Esophagus squamous epithelium (tissue), 5 donors: ENCODE measurements at regions not wholly inside any gene's neighbourhood (a gene's known extent, or its start where the extent isn't known, plus 50 kb on each side); places are given as distances from the start of the nearest gene placed in this dataset.

Source experiments
- DNase-seq: peaks from one replicate; lab custom pipeline; 2025; lab: John Stamatoyannopoulos, UW
- H3K27ac ChIP-seq, 4 donors: fragments of 200-600 bp; sonication (generic); one replicate each; pipeline ENCODE4 v1.5.1; 2016 to 2019; ENCODE audit warnings: mild to moderate bottlenecking in 1 of 4
- H3K27me3 ChIP-seq, 4 donors: fragments of 200-600 bp; sonication (generic); 1 replicate in 3 of 4; 2 replicates in 1 of 4; pipeline versions ENCODE4 v1.5.1 to v1.6.0; 2017 to 2021; ENCODE audit warnings: antibody characterized with exemption in 1 of 4
- H3K36me3 ChIP-seq, 3 donors: fragments of 200-600 bp; sonication (generic); one replicate each; pipeline ENCODE4 v1.5.1; 2016 to 2019
- H3K4me1 ChIP-seq, 3 donors: fragments of 200-600 bp; sonication (generic); one replicate each; pipeline ENCODE4 v1.5.1; 2017 to 2019
- H3K4me3 ChIP-seq, 4 donors: fragments of 200-600 bp; sonication (generic); 1 replicate in 3 of 4; 2 replicates in 1 of 4; pipeline ENCODE4 v1.5.1; 2016 to 2019; ENCODE audit warnings: mild to moderate bottlenecking in 2 of 4, moderate library complexity in 1 of 4
- H3K9me3 ChIP-seq, 3 donors: fragments of 200-600 bp; sonication (generic); one replicate each; pipeline ENCODE4 v1.5.1; 2016 to 2019
- POLR2A ChIP-seq, 4 donors: fragments of 450-650 bp; IDR thresholded peaks; one replicate each; pipeline ENCODE4 v1.6.1; 2017; ENCODE audit warnings: antibody characterized with exemption in 4 of 4, mild to moderate bottlenecking in 4 of 4, moderate library complexity in 3 of 4
- WGBS, 2 donors: methylation state at CpG; one replicate each; pipeline ENCODE4 v1.1.5; 2018; 5-methylcytosine and 5-hydroxymethylcytosine counted together
- intact Hi-C: fragments of 100-400 bp; cut with DNase I; formaldehyde crosslinking; loops from one replicate; pipeline ENCODE4 v1.15.0; 2022
- TF ChIP-seq, protein P1 (sequence below), 6 experiments: fragments of 450-650 bp in 4 of 6; fragments of 200-600 bp in 2 of 6; sonication (generic) in 2 of 6; IDR thresholded peaks; one replicate each; pipeline ENCODE4 v1.5.1; 2016 to 2019; ENCODE audit warnings: antibody characterized with exemption in 6 of 6, mild to moderate bottlenecking in 4 of 6, moderate library complexity in 4 of 6
- donor health status: DM: yes; HTN: yes; CAD: no.

DNA sequence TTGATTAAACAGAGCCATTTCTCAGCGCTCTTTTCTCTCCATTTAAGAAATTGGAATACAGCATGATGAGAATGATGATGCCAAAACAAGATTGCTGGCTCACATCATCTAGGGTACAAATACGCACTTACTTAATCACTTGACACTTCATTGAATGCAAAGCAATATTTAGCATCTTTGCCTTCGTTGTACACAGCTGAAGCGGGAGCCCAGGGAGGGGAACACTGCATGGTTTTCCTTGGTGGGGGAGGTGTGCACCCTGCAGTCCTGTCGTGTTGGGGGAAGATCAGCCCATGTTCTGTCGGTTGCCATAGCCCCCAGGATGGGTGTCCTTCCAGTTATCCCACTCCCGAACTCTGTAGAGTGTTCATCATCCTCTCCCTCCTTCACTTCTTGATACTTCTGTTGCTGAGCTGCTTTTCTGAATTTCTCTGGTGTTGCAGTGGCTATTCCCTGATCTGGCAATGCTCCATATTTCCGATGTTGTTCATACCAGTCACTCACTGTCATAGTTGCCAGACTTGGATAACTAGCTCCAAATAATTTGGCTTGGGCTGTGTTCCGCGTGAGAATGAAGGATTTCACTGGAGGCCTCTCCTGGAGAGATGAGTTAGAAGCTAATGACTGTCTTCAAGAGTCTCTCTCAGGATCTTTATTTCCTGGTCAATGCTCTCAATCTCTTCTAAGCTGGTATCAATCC lies 50.1 kb upstream of the DYNC1LI1 start:
- Histone ChIP-seq H3K27ac (no peak overlapping the region), H3K9me3 (peaks cover 0 to 5% (median 0%) of the 10 kb centered on the region in 3 donors), H3K4me3 (no peak overlapping the region), H3K27me3 (no peaks in the 10 kb centered on the region), H3K4me1 (peaks cover 0 to 13% (median 3%) of the 10 kb centered on the region in 3 donors), H3K36me3 (no peaks in the 10 kb centered on the region)
- intact Hi-C loops = no loop called here
- DNase-seq = no peak
- no peak for TF ChIP-seq POLR2A (IDR thresholded peaks at IDR 0.05)
- TF ChIP-seq, protein P1, sequence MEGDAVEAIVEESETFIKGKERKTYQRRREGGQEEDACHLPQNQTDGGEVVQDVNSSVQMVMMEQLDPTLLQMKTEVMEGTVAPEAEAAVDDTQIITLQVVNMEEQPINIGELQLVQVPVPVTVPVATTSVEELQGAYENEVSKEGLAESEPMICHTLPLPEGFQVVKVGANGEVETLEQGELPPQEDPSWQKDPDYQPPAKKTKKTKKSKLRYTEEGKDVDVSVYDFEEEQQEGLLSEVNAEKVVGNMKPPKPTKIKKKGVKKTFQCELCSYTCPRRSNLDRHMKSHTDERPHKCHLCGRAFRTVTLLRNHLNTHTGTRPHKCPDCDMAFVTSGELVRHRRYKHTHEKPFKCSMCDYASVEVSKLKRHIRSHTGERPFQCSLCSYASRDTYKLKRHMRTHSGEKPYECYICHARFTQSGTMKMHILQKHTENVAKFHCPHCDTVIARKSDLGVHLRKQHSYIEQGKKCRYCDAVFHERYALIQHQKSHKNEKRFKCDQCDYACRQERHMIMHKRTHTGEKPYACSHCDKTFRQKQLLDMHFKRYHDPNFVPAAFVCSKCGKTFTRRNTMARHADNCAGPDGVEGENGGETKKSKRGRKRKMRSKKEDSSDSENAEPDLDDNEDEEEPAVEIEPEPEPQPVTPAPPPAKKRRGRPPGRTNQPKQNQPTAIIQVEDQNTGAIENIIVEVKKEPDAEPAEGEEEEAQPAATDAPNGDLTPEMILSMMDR (IDR thresholded peaks at IDR 0.05) = no peak
- 79 to 83% methylated on average over 10 of the region's 10 CpGs for WGBS, 2 donors
